ENCODE measurements at regions not wholly inside any gene's neighbourhood (a gene's known extent, or its start where the extent isn't known, plus 50 kb on each side); places are given as distances from the start of the nearest gene placed in this dataset.

- ATAC-seq (no peak), DNase-seq (no peak)
- intact Hi-C loops (cut with micrococcal nuclease), result no loop called here
Measured at GRCh38 chr5:2032432-2032831, 149.7 kb upstream of the IRX4 start.

GRCh38 chr5:2031581-2031980 lies 148.9 kb upstream of the IRX4 start:
- intact Hi-C loops (cut with micrococcal nuclease), result no loop called here
- DNase-seq (no peak), ATAC-seq (no peak)

- ATAC-seq (no peak), DNase-seq (no peak)
- intact Hi-C loops (cut with micrococcal nuclease), result no loop called here
Measured at GRCh38 chr5:2030131-2030530, 147.4 kb upstream of the IRX4 start.

GRCh38 chr5:2029206-2029605 lies 146.5 kb upstream of the IRX4 start:
- DNase-seq, result no peak
- intact Hi-C loops (cut with micrococcal nuclease), result no loop called here
- ATAC-seq, result no peak

GRCh38 chr5:2027790-2028189 lies 145.1 kb upstream of the IRX4 start:
- DNase-seq (no peak), ATAC-seq (no peak)
- intact Hi-C loops (cut with micrococcal nuclease), result no loop called here

GRCh38 chr5:2024986-2025721 lies 142.4 kb upstream of the IRX4 start:
- DNase-seq, result no peak
- intact Hi-C loops (cut with micrococcal nuclease), result no loop called here
- no peak for ATAC-seq

GRCh38 chr5:2023196-2023595 lies 140.5 kb upstream of the IRX4 start:
- intact Hi-C loops (cut with micrococcal nuclease), result no loop called here
- ATAC-seq (no peak), DNase-seq (no peak)

GRCh38 chr5:2022436-2022835 lies 139.7 kb upstream of the IRX4 start:
- ATAC-seq (no peak), DNase-seq (no peak)

GRCh38 chr5:2021484-2022176 lies 138.9 kb upstream of the IRX4 start:
- no peak for ATAC-seq
- DNase-seq, result no peak
- intact Hi-C loops (cut with micrococcal nuclease), result no loop called here

More at GRCh38 chr5:2022436-2022835, 139.7 kb upstream of the IRX4 start:
- intact Hi-C loops (cut with micrococcal nuclease), result no loop called here

GRCh38 chr5:2020730-2021129 lies 138.0 kb upstream of the IRX4 start:
- intact Hi-C loops (cut with micrococcal nuclease), result no loop called here
- ATAC-seq, result no peak
- no peak for DNase-seq

- intact Hi-C loops (cut with micrococcal nuclease), result no loop called here
- DNase-seq (no peak), ATAC-seq (no peak)
Measured at GRCh38 chr5:2019716-2020115, 137.0 kb upstream of the IRX4 start.

GRCh38 chr5:2018390-2018724 lies 135.6 kb upstream of the IRX4 start:
- intact Hi-C loops (cut with micrococcal nuclease), result no loop called here
- no peak for DNase-seq
- ATAC-seq, result no peak

GRCh38 chr5:2017540-2018389 lies 135.0 kb upstream of the IRX4 start:
- no peak for DNase-seq
- intact Hi-C loops (cut with micrococcal nuclease), result no loop called here

GRCh38 chr5:2015961-2016360 lies 133.2 kb upstream of the IRX4 start:
- no peak for DNase-seq
- intact Hi-C loops (cut with micrococcal nuclease), result no loop called here
- ATAC-seq, result no peak

More at GRCh38 chr5:2017540-2018389, 135.0 kb upstream of the IRX4 start:
- ATAC-seq, result no peak

- intact Hi-C loops (cut with micrococcal nuclease), result no loop called here
- DNase-seq (no peak), ATAC-seq (no peak)
Measured at GRCh38 chr5:2015124-2015848, 132.6 kb upstream of the IRX4 start.

- peak; percentile 60 for ATAC-seq
- DNase-seq, result peak; percentile 50
- intact Hi-C loops (cut with micrococcal nuclease), result no loop called here
Measured at GRCh38 chr5:2014058-2014610, 131.4 kb upstream of the IRX4 start.

GRCh38 chr5:2013301-2014057 lies 130.8 kb upstream of the IRX4 start:
- ATAC-seq (peak; percentile 40), DNase-seq (no peak)
- intact Hi-C loops (cut with micrococcal nuclease), result no loop called here

GRCh38 chr5:2012885-2013284 lies 130.2 kb upstream of the IRX4 start:
- ATAC-seq (no peak), DNase-seq (no peak)
- intact Hi-C loops (cut with micrococcal nuclease), result no loop called here
